Neural cell (in vitro differentiated cells): ENCODE measurements at regions not wholly inside any gene's neighbourhood (a gene's known extent, or its start where the extent isn't known, plus 50 kb on each side); places are given as distances from the start of the nearest gene placed in this dataset.
"Not testable (repeated sequence)": the region's sequence is repeated elsewhere in the genome, so short reads cannot be mapped to it uniquely, and the experiment has no call there.

Source experiments
- H2AFZ ChIP-seq: fragments of 200-600, 300-800 bp; sonication (generic), shearing (Covaris generic); 2 replicates; pipeline ENCODE4 v1.6.0; 2014; ENCODE audit warnings: low read depth, mild to moderate bottlenecking, antibody characterized with exemption, low read length, moderate library complexity
- H3F3A ChIP-seq: fragments of 200-600 bp; shearing (Covaris generic); 2 replicates; pipeline ENCODE4 v1.6.1; 2016; ENCODE audit warnings: mild to moderate bottlenecking, moderate library complexity, mixed read lengths, antibody characterized with exemption, low read length; ENCODE audit not compliant: insufficient read depth, poor library complexity, severe bottlenecking
- H3K27ac ChIP-seq: fragments of 200-600, 300-800 bp; sonication (generic), shearing (Covaris generic); 2 replicates; pipeline ENCODE4 v1.5.1; 2014; ENCODE audit warnings: mild to moderate bottlenecking, low read length, moderate library complexity
- H3K27me3 ChIP-seq: fragments of 300-800, 200-600 bp; sonication (generic), shearing (Covaris generic); 2 replicates; pipeline ENCODE4 v1.6.0; 2014; ENCODE audit warnings: mild to moderate bottlenecking, low read depth, low read length, moderate library complexity; ENCODE audit not compliant: insufficient read depth
- H3K36me3 ChIP-seq: fragments of 300-800, 200-600 bp; sonication (generic), shearing (Covaris generic); 2 replicates; pipeline ENCODE4 v1.5.1; 2014; ENCODE audit warnings: mild to moderate bottlenecking, antibody characterized with exemption, low read length, moderate library complexity; ENCODE audit not compliant: insufficient read depth
- H3K4me2 ChIP-seq: fragments of 300-800, 200-600 bp; sonication (generic), shearing (Covaris generic); 2 replicates; pipeline ENCODE4 v1.6.0; 2014; ENCODE audit warnings: mild to moderate bottlenecking, low read length
- H3K4me3 ChIP-seq: fragments of 300-800, 200-600 bp; sonication (generic), shearing (Covaris generic); 2 replicates; pipeline ENCODE4 v1.5.1; 2014; ENCODE audit warnings: mild to moderate bottlenecking, low read length, moderate library complexity
- H3K79me2 ChIP-seq: fragments of 200-600 bp; shearing (Covaris generic); replicated peaks from 2 replicates; pipeline ENCODE4 v1.6.0; 2014; ENCODE audit warnings: mild to moderate bottlenecking, low read length, moderate library complexity; ENCODE audit not compliant: insufficient read depth
- H3K9ac ChIP-seq: fragments of 300-800, 200-600 bp; sonication (generic), shearing (Covaris generic); 2 replicates; pipeline ENCODE4 v1.6.1; 2016; ENCODE audit warnings: mild to moderate bottlenecking, low read length, mixed read lengths
- H3K9me2 ChIP-seq: fragments of 200-600 bp; shearing (Covaris generic); 2 replicates; pipeline ENCODE4 v1.6.1; 2016; ENCODE audit warnings: mild to moderate bottlenecking, low read length, mixed read lengths; ENCODE audit not compliant: insufficient read depth
- H3K9me3 ChIP-seq: fragments of 200-600, 300-800 bp; sonication (generic), shearing (Covaris generic); 2 replicates; pipeline ENCODE4 v1.6.1; 2016; ENCODE audit warnings: mild to moderate bottlenecking, mixed run types, low read length, moderate library complexity, mixed read lengths
- H4K20me1 ChIP-seq: fragments of 200-600 bp; shearing (Covaris generic); 2 replicates; pipeline ENCODE4 v1.6.1; 2016; ENCODE audit warnings: mild to moderate bottlenecking, mixed run types; ENCODE audit not compliant: insufficient read depth
- EP300 ChIP-seq: fragments of 450-650 bp; conservative IDR thresholded peaks from 2 replicates; pipeline ENCODE4 v1.6.1; 2014; ENCODE audit warnings: antibody characterized with exemption, mild to moderate bottlenecking, moderate library complexity; ENCODE audit not compliant: poor library complexity, severe bottlenecking
- EZH2 ChIP-seq: fragments of 200-600, 300-800 bp; shearing (Covaris generic), sonication (generic); IDR thresholded peaks from 2 replicates; pipeline ENCODE4 v1.6.1; 2014; ENCODE audit warnings: antibody characterized with exemption, low read length, borderline replicate concordance, mild to moderate bottlenecking; ENCODE audit not compliant: insufficient read depth, poor library complexity, severe bottlenecking
- MXI1 ChIP-seq: fragments of 450-650 bp; conservative IDR thresholded peaks from 2 replicates; pipeline ENCODE4 v1.6.1; 2014; ENCODE audit warnings: antibody characterized with exemption, mild to moderate bottlenecking; ENCODE audit not compliant: poor library complexity, severe bottlenecking
- POLR2AphosphoS5 ChIP-seq: IDR thresholded peaks from 2 replicates; pipeline ENCODE4 v1.6.1; 2012
- RAD21 ChIP-seq: fragments of 450-650 bp; conservative IDR thresholded peaks from 2 replicates; pipeline ENCODE4 v1.6.1; 2014; ENCODE audit warnings: antibody characterized with exemption, mild to moderate bottlenecking, moderate library complexity
- REST ChIP-seq: IDR thresholded peaks from 2 replicates; pipeline ENCODE4 v1.6.1; 2012; ENCODE audit warnings: borderline replicate concordance
- SMC3 ChIP-seq: fragments of 450-650 bp; conservative IDR thresholded peaks from 2 replicates; pipeline ENCODE4 v1.6.1; 2014; ENCODE audit warnings: antibody characterized with exemption, mild to moderate bottlenecking, moderate library complexity; ENCODE audit not compliant: poor library complexity
- TAF1 ChIP-seq: IDR thresholded peaks from 2 replicates; pipeline ENCODE4 v1.6.1; 2012; ENCODE audit warnings: low read depth
- TF ChIP-seq, protein P1 (sequence below): fragments of 450-650 bp; IDR thresholded peaks from 2 replicates; pipeline ENCODE4 v1.5.1; 2014; ENCODE audit warnings: antibody characterized with exemption, mild to moderate bottlenecking, moderate library complexity; ENCODE audit not compliant: poor library complexity, severe bottlenecking

GRCh38 chr6:10343320-10343719 lies 71.6 kb downstream of the TFAP2A start:
- Histone ChIP-seq H2AFZ (no peak overlapping the region), H3K9me2 (no peaks in the 10 kb centered on the region), H3K36me3 (no peaks in the 10 kb centered on the region), H3F3A (no peaks in the 10 kb centered on the region), H3K9me3 (no peaks in the 10 kb centered on the region), H4K20me1 (no peaks in the 10 kb centered on the region), H3K4me2 (no peak overlapping the region), H3K9ac (no peak overlapping the region), H3K4me3 (no peak overlapping the region), H3K79me2 (no peaks in the 10 kb centered on the region), H3K27ac (no peak overlapping the region), H3K27me3 (no peaks in the 10 kb centered on the region)
- TF ChIP-seq RAD21 (no peak), SMC3 (no peak), MXI1 (no peak), EP300 (no peak), TAF1 (no peak), EZH2 (no peak), REST (no peak), POLR2AphosphoS5 (no peak)
- TF ChIP-seq, protein P1, sequence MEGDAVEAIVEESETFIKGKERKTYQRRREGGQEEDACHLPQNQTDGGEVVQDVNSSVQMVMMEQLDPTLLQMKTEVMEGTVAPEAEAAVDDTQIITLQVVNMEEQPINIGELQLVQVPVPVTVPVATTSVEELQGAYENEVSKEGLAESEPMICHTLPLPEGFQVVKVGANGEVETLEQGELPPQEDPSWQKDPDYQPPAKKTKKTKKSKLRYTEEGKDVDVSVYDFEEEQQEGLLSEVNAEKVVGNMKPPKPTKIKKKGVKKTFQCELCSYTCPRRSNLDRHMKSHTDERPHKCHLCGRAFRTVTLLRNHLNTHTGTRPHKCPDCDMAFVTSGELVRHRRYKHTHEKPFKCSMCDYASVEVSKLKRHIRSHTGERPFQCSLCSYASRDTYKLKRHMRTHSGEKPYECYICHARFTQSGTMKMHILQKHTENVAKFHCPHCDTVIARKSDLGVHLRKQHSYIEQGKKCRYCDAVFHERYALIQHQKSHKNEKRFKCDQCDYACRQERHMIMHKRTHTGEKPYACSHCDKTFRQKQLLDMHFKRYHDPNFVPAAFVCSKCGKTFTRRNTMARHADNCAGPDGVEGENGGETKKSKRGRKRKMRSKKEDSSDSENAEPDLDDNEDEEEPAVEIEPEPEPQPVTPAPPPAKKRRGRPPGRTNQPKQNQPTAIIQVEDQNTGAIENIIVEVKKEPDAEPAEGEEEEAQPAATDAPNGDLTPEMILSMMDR: no peak

GRCh38 chr6:10341605-10342004 lies 73.3 kb downstream of the TFAP2A start:
- H3K9ac ChIP-seq: no peak overlapping the region
- H2AFZ ChIP-seq: no peak overlapping the region
- no peak for TF ChIP-seq EZH2
- TF ChIP-seq TAF1: no peak
- H3K9me3 ChIP-seq: no peaks in the 10 kb centered on the region
- H4K20me1 ChIP-seq: no peaks in the 10 kb centered on the region
- no peaks in the 10 kb centered on the region for H3K36me3 ChIP-seq
- H3K9me2 ChIP-seq: no peaks in the 10 kb centered on the region
- no peaks in the 10 kb centered on the region for H3K27me3 ChIP-seq
- no peak overlapping the region for H3K27ac ChIP-seq
- no peaks in the 10 kb centered on the region for H3F3A ChIP-seq
- H3K79me2 ChIP-seq: no peaks in the 10 kb centered on the region
- H3K4me2 ChIP-seq: no peak overlapping the region
- H3K4me3 ChIP-seq: no peak overlapping the region

DNA sequence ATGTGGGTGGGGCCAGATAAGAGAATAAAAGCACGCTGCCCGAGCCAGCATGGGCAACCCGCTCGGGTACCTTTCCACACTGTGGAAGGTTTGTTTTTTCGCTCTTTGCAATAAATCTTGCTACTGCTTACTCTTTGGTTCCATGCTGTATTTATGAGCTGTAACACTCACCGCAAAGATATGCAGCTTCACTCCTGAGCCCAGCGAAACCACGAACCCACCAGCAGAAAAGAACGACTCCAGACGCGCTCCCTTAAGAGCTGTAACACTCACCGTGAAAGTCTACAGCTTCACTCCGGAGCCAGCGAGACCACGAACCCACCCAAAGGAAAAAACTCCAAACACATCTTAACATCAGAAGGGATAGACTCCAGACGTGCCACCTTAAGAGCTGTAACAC lies 76.7 kb downstream of the TFAP2A start:
- Histone ChIP-seq H3K27me3 (no peaks in the 10 kb centered on the region), H4K20me1 (no peaks in the 10 kb centered on the region), H2AFZ (no peak overlapping the region), H3K27ac (no peak overlapping the region), H3K9ac (no peak overlapping the region), H3K36me3 (no peaks in the 10 kb centered on the region), H3K79me2 (no peaks in the 10 kb centered on the region), H3K4me3 (no peak overlapping the region), H3K9me2 (no peaks in the 10 kb centered on the region), H3F3A (no peaks in the 10 kb centered on the region), H3K9me3 (no peaks in the 10 kb centered on the region), H3K4me2 (no peak overlapping the region)
- no peak for TF ChIP-seq POLR2AphosphoS5
- TF ChIP-seq, protein P1: no peak
- TF ChIP-seq MXI1: no peak

DNA sequence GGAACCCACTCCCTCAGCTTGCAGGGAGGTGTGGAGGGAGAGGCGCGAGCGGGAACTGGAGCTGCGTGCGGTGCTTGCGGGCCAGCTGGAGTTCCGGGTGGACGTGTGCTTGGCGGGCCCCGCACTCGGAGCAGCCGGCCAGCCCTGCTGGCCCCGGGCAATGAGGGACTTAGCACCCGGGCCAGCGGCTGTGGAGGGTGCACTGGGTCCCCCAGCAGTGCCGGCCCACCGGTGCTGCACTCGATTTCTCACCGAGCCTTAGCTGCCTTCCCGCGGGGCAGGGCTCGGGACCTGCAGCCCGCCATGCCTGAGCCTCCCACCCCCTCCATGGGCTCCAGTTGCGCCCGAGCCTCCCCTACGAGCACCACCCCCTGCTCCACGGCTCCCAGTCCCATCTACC lies 77.5 kb downstream of the TFAP2A start:
- H3K9ac ChIP-seq, H3F3A ChIP-seq, H4K20me1 ChIP-seq, H3K36me3 ChIP-seq, H3K4me2 ChIP-seq, H3K27ac ChIP-seq, H3K4me3 ChIP-seq, H3K27me3 ChIP-seq, H2AFZ ChIP-seq, H3K79me2 ChIP-seq, H3K9me2 ChIP-seq, H3K9me3 ChIP-seq: not testable (repeated sequence)
